ENCODE measurements at regions not wholly inside any gene's neighbourhood (a gene's known extent, or its start where the extent isn't known, plus 50 kb on each side); places are given as distances from the start of the nearest gene placed in this dataset.

- TF ChIP-seq, protein P1, sequence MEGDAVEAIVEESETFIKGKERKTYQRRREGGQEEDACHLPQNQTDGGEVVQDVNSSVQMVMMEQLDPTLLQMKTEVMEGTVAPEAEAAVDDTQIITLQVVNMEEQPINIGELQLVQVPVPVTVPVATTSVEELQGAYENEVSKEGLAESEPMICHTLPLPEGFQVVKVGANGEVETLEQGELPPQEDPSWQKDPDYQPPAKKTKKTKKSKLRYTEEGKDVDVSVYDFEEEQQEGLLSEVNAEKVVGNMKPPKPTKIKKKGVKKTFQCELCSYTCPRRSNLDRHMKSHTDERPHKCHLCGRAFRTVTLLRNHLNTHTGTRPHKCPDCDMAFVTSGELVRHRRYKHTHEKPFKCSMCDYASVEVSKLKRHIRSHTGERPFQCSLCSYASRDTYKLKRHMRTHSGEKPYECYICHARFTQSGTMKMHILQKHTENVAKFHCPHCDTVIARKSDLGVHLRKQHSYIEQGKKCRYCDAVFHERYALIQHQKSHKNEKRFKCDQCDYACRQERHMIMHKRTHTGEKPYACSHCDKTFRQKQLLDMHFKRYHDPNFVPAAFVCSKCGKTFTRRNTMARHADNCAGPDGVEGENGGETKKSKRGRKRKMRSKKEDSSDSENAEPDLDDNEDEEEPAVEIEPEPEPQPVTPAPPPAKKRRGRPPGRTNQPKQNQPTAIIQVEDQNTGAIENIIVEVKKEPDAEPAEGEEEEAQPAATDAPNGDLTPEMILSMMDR (IDR thresholded peaks at IDR 0.05), result no peak
- TF ChIP-seq POLR2A (IDR thresholded peaks at IDR 0.05), result no peak
Observed at GRCh38 chr15:21260966-21261395, 179.3 kb downstream of the POTEB3 start.
